ENCODE measurements at regions not wholly inside any gene's neighbourhood (a gene's known extent, or its start where the extent isn't known, plus 50 kb on each side); places are given as distances from the start of the nearest gene placed in this dataset.

DNA sequence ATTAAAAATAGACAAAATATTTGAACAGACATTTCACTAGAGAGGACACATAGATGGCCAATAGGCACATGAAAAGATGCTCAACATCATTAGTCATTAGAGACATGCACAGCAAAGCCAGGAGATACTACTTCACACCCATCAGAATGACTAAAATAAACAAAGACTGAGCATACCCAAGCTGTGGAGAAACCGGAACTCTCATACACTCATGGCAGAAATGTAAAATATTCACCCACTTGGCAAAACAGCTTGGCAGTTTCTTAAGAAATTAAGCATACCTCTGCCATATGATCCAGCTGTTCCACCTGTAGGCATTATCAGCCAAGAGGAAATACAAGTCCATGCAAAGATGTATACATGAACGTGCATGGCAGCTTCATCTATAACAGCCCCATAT is 213.4 kb downstream of the TSHZ3 start:
- no peak for TF ChIP-seq CTCF (IDR thresholded peaks at IDR 0.05)

DNA sequence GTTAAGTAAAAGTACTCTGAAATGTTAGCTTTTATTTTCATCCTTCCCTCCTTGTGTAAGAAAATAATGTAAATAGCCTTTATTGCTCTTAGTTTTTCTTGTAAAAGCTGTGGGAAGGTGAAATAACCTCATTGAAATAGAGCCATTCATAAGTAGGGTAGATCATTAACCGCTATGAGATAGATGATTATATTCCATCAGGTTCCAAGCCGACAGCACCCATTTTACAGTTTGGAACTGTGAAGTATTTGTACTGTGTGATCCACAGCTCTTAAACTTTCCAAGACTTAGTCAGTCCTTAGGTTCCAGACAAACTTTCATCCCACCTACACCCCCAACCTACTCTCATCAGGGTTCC is 216.5 kb downstream of the TSHZ3 start:
- no peak for TF ChIP-seq CTCF (IDR thresholded peaks at IDR 0.05)

GRCh38 chr19:31128291-31128690 is 220.9 kb downstream of the TSHZ3 start:
- no peak for TF ChIP-seq CTCF (IDR thresholded peaks at IDR 0.05)

GRCh38 chr19:31127134-31127967 is 221.9 kb downstream of the TSHZ3 start:
- TF ChIP-seq CTCF (IDR thresholded peaks at IDR 0.05) = no peak

DNA sequence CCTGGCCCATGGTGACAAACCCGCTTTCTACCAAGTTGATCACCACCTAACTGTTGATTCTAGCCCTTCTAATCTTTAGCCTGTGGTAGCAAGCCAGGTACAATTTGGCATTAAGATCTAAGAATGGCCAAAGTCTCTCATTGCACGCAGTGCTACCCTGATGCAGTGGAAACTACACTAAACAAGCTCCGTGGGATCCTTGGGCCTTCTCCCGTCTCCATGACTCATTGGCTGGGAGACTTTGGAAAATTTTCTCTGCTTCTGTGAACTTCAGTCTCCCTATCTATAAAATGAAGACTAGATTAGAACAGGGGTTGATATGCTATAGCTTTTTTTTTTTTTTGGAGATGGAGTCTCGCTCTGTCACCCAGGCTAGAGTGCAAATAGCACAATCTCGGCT is 223.0 kb downstream of the TSHZ3 start:
- TF ChIP-seq CTCF (IDR thresholded peaks at IDR 0.05) = no peak

GRCh38 chr19:31125071-31125470 is 224.2 kb downstream of the TSHZ3 start:
- TF ChIP-seq CTCF (IDR thresholded peaks at IDR 0.05) = no peak

- TF ChIP-seq CTCF (IDR thresholded peaks at IDR 0.05) = no peak
Measured at GRCh38 chr19:31121501-31121900, 227.7 kb downstream of the TSHZ3 start.

- TF ChIP-seq CTCF (IDR thresholded peaks at IDR 0.05) = no peak
Measured at GRCh38 chr19:31120952-31121351, 228.3 kb downstream of the TSHZ3 start.
